Smooth muscle cell (in vitro differentiated cells): ENCODE measurements at regions not wholly inside any gene's neighbourhood (a gene's known extent, or its start where the extent isn't known, plus 50 kb on each side); places are given as distances from the start of the nearest gene placed in this dataset.
"Not testable (repeated sequence)": the region's sequence is repeated elsewhere in the genome, so short reads cannot be mapped to it uniquely, and the experiment has no call there.

Experiments used
- DNase-seq: peaks from one replicate; lab custom pipeline; 2025; ENCODE audit not compliant: unreplicated experiment; lab: John Stamatoyannopoulos, UW
- H2AFZ ChIP-seq: fragments of 200-600 bp; sonication (generic); 2 replicates; pipeline ENCODE4 v1.6.0; 2016; ENCODE audit warnings: antibody characterized with exemption, low read depth, mild to moderate bottlenecking
- H3F3A ChIP-seq: fragments of 200-600 bp; sonication (generic); 2 replicates; pipeline ENCODE4 v1.6.0; 2017; ENCODE audit warnings: antibody characterized with exemption, low read depth
- H3K27ac ChIP-seq: fragments of 200-600 bp; sonication (generic); 2 replicates; pipeline ENCODE4 v1.5.1; 2016; ENCODE audit warnings: low read depth, mild to moderate bottlenecking
- H3K27me3 ChIP-seq: fragments of 200-600 bp; sonication (generic); 2 replicates; pipeline ENCODE4 v1.6.1; 2016; ENCODE audit warnings: low read depth, mild to moderate bottlenecking
- H3K36me3 ChIP-seq: fragments of 200-600 bp; sonication (generic); 2 replicates; pipeline ENCODE4 v1.5.1; 2016; ENCODE audit warnings: low read depth
- H3K4me1 ChIP-seq: fragments of 200-600 bp; sonication (generic); 2 replicates; pipeline ENCODE4 v1.5.1; 2016; ENCODE audit warnings: low read depth
- H3K4me2 ChIP-seq: fragments of 200-600 bp; sonication (generic); 2 replicates; pipeline ENCODE4 v1.6.0; 2016; ENCODE audit warnings: mild to moderate bottlenecking
- H3K4me3 ChIP-seq: fragments of 200-600 bp; sonication (generic); 2 replicates; pipeline ENCODE4 v1.5.1; 2016; ENCODE audit warnings: mild to moderate bottlenecking
- H3K79me2 ChIP-seq: fragments of 200-600 bp; sonication (generic); 2 replicates; pipeline ENCODE4 v1.6.0; 2016; ENCODE audit warnings: low read depth, mild to moderate bottlenecking
- H3K9ac ChIP-seq: fragments of 200-600 bp; sonication (generic); 2 replicates; pipeline ENCODE4 v1.6.0; 2016; ENCODE audit warnings: low read depth
- H3K9me3 ChIP-seq: fragments of 200-600 bp; sonication (generic); replicated peaks from 2 replicates; pipeline ENCODE4 v1.5.1; 2016; ENCODE audit warnings: low read depth
- H4K20me1 ChIP-seq: fragments of 200-600 bp; sonication (generic); 2 replicates; pipeline ENCODE4 v1.6.0; 2016; ENCODE audit warnings: low read depth
- CTCF ChIP-seq: fragments of 200-600 bp; sonication (generic); IDR thresholded peaks from 2 replicates; pipeline ENCODE4 v1.5.1; 2017; ENCODE audit warnings: borderline replicate concordance, mild to moderate bottlenecking, antibody characterized with exemption; ENCODE audit not compliant: insufficient read depth, poor library complexity, severe bottlenecking
- WGBS: methylation state at CpG from one replicate; pipeline ENCODE4 v1.1.7; 2016; ENCODE audit warnings: low lambda C conversion rate; 5-methylcytosine and 5-hydroxymethylcytosine counted together

DNA sequence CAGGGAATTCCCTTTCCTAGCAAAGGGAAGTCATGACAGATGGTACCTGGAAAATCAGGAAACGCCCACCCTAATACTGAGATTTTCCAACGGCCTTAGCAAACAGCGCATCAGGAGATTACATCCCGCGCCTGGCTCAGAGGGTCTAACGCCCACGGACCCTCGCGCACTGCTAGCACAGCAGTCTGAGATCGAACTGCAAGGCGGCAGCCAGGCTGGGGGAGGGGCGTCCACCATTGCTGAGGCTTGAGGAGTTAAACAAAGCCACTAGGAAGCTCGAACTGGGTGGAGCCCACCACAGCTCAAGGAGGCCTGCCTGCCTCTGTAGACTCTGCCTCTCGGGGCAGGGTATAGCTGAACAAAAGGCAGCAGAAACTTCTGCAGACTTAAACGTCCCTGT, 507.7 kb downstream of the ZIC3 start:
- H3K9ac ChIP-seq = no peak overlapping the region
- no peaks in the 10 kb centered on the region for H3K36me3 ChIP-seq
- no peak overlapping the region for H3K4me2 ChIP-seq
- no peaks in the 10 kb centered on the region for H4K20me1 ChIP-seq
- no peak overlapping the region for H3K27ac ChIP-seq
- H3K4me1 ChIP-seq = no peaks in the 10 kb centered on the region
- peaks cover 4% of the 10 kb centered on the region for H3K9me3 ChIP-seq
- no peak overlapping the region for H3K4me3 ChIP-seq
- WGBS = 84% methylated on average over 15 of the region's 15 CpGs
- H3K79me2 ChIP-seq = no peaks in the 10 kb centered on the region
- H2AFZ ChIP-seq = no peak overlapping the region
- no peaks in the 10 kb centered on the region for H3F3A ChIP-seq
- TF ChIP-seq CTCF = no peak
- no peak for DNase-seq
- no peaks in the 10 kb centered on the region for H3K27me3 ChIP-seq

DNA sequence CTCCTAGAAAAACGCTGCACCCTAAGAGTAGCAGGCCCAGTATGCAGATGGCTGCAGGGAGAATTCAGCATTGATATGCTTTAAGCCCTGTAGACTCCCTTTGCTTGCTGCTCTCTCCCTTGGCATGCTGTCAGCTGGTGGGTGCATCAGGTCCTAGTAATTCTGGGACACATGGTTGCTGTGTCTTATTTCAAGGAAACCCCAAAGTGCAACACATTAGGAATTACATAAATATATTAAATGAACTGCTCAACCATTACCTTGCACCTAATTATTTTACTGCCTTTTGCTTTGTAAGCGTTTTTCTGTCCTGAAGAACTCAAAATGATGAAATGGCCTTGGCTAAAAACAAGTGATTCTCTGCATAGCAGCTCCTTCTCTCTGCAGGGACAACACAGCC, 516.3 kb downstream of the ZIC3 start:
- Histone ChIP-seq H3K9ac (no peak overlapping the region), H3K36me3 (no peaks in the 10 kb centered on the region), H2AFZ (no peak overlapping the region), H3K9me3 (no peaks in the 10 kb centered on the region), H3K27ac (no peak overlapping the region), H3K79me2 (no peaks in the 10 kb centered on the region), H3F3A (no peaks in the 10 kb centered on the region), H3K4me3 (no peak overlapping the region), H3K4me1 (no peaks in the 10 kb centered on the region), H3K4me2 (no peak overlapping the region), H3K27me3 (no peaks in the 10 kb centered on the region), H4K20me1 (no peaks in the 10 kb centered on the region)
- no peak for TF ChIP-seq CTCF
- 44% methylated on average over 2 of the region's 2 CpGs for WGBS
- DNase-seq = no peak

DNA sequence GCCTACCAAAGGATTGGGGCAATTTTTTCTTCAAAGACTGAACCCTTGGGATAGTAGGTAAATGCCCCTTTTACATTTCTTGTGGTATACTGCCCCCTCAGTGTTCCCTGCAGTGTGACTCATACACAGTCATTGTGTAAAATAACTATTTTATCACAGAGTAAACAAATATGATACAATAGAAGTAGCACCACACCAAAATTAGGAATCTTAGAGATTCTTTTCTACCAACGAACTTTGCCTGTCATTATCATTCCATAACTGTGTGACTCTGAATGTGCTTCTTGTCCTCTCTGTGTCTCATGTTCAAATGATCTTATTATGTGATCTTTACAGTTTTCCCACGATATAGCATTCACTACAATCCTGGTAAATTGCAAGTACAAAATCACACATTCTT, 517.0 kb downstream of the ZIC3 start:
- no peaks in the 10 kb centered on the region for H3F3A ChIP-seq
- H3K4me2 ChIP-seq = no peak overlapping the region
- TF ChIP-seq CTCF = no peak
- no peak overlapping the region for H3K27ac ChIP-seq
- H3K79me2 ChIP-seq = no peaks in the 10 kb centered on the region
- no peaks in the 10 kb centered on the region for H4K20me1 ChIP-seq
- no peak for DNase-seq
- no peak overlapping the region for H3K9ac ChIP-seq
- no peaks in the 10 kb centered on the region for H3K27me3 ChIP-seq
- H3K36me3 ChIP-seq = no peaks in the 10 kb centered on the region
- H3K4me1 ChIP-seq = no peaks in the 10 kb centered on the region
- no peak overlapping the region for H2AFZ ChIP-seq
- H3K4me3 ChIP-seq = no peak overlapping the region
- 43% methylated on average over 2 of the region's 2 CpGs for WGBS
- H3K9me3 ChIP-seq = no peaks in the 10 kb centered on the region

GRCh38 chrX:138110910-138111309, 545.0 kb downstream of the ZIC3 start:
- not testable (repeated sequence) for H2AFZ ChIP-seq, H3K36me3 ChIP-seq, H3K9ac ChIP-seq, DNase-seq, H3K9me3 ChIP-seq, H4K20me1 ChIP-seq, H3K27me3 ChIP-seq, H3K4me3 ChIP-seq, H3F3A ChIP-seq, H3K4me2 ChIP-seq, H3K4me1 ChIP-seq, H3K79me2 ChIP-seq, H3K27ac ChIP-seq
- 92% methylated on average over 3 of the region's 3 CpGs for WGBS
